ENCODE measurements at regions not wholly inside any gene's neighbourhood (a gene's known extent, or its start where the extent isn't known, plus 50 kb on each side); places are given as distances from the start of the nearest gene placed in this dataset.
"Not testable (repeated sequence)": the region's sequence is repeated elsewhere in the genome, so short reads cannot be mapped to it uniquely, and the experiment has no call there.

DNA sequence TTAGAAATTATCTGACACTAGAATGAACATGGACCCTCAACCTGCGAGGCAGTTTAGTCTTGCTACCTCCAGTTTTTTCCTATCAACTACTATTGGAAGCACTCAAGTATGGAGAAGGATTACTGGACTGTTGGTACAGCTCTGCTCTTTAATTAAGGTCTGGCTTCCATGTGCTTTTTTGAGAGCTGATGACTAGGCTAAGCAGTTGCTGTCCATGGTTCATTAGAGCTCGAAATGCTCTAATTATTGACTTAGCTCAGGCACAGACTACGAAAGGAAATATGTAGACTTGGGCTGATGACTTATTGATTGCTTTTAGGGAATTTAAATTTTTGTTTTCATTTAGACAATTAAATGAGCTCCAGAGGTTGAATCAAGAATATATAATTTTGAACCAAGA, 1281.6 kb downstream of the HACE1 start:
- DNase-seq (ENCODE audit: low spot score) = no peak

DNA sequence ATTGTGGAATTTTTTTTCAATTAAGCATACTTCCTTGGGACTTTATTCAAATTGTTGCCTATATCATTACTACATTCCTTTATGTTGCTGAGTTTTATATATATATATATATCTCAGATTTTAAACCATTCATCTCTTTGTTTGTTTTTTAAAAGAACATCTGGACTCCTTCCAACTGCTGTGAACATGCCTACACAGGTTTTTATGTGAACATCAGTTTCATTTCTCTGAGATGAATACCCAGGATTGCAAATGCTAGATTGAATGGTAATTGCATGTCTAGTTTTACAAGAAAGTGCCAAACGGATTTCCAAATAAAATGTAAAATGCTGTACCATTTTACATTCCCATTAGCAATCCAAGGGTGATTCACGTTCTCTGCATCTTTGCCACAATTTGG, 1289.3 kb downstream of the HACE1 start:
- DNase-seq (ENCODE audit: low spot score) = no peak

DNA sequence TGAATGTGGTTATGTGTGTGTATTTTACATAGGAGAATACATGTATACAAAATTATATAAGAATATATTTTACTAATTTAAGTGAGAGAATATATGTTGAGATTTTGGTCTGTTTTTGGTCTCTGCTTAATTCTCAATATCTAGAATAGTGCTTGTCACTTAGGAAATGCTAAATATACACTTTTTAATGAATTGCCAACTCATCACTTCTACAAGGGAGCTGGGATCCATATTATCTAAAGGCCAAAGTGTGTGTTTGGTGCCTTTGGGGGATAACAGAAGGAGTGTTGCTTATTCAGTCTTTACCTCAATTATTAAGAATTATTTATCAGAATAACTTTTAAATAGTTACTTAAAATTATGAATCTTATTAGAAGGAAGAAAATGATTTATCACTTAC, 1304.8 kb downstream of the HACE1 start:
- DNase-seq (ENCODE audit: low spot score) = no peak

DNA sequence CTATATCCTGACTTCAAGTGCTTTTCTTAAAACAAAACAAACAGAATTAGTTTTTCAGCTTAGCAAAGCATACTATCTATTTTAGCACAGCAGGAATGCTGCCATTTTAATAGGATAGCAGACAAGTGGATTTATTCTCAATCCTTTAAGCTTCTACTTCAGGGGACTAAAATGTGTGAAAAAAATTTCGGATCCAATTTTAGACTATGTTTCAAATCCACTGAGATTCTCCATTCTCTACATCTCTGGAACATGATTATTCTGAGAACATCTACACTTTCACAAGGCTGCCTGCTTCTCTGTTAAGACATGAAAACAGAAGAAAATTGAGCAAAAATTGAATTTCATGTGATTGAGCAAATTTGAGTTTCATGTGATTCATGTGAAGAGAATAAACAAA, 1321.3 kb downstream of the HACE1 start:
- no peak for DNase-seq (ENCODE audit: low spot score)

DNA sequence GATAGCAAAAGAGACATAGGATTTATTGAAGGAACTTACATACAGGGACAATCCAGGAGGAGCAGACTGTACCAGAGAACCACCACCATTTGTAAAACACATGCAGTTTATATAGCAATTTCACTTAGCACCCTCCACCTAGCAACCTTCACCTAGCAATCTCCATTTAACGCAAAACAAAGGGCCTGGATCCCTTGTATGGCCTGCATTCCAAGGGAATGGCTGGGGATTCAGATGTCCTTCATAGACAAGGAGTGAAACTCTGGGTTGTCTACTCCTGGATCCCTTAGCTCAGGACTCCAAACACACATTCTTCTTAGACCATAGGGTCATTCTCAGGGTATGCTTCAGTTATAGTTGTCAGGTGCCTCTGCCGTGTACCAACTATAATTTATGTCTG, 1324.9 kb downstream of the HACE1 start:
- DNase-seq (ENCODE audit: low spot score) = no peak

DNA sequence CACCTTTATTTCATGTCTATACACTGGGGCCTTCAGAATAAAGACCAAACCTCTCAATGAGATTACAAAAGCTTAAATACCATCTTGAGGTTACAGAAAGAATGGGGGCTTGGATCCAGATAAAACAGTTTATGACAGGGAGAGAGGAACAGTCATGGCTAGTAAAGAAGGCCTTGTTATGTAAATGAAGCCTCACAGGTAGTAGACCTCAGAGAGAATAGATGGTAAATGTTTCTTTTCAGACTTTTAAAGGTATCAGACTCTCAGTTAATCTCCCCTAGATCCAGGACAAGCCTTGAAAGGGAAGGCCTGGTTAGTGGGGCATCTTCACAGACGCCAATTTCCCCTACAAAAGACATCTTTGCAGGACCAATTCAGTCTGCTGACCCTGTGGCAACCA, 1325.6 kb downstream of the HACE1 start:
- no peak for DNase-seq (ENCODE audit: low spot score)

DNA sequence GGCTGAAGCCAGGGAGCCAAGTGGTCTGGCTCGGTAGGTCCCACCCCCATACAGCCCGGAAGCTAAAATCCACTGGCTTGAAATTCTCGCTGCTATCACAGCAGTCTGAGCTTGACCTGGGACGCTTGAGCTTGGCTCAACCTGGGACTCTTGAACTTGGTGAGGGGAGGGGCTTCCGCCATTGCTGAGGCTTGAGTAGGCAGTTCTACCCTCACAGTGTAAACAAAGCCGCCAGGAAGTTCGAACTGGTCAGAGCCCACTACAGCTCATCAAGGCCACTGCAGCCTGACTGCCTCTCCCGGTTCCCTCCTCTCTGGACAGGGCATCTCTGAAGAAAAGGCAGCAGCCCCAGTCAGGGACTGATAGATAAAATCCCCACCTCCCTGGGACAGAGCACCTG, 1337.7 kb downstream of the HACE1 start:
- no peak for DNase-seq (ENCODE audit: low spot score)

DNA sequence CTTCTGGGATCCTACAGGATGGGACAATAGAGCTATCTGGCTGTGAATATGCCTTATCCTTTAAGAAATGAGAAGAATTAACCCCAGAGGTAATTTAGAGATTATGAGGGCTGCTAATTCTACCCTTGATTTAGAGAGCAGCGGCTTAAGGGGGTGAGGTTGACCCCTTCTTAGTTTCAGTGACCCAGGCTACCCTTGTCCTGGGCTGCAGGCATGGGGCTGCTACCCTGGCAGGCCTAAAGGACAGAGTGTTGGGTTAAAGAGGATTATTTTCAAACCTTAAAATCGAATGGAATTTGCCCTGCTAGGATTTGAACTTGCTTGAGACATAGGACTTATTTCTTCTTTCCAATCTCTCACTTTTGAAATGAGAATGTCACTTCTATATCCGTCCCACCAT, 1343.4 kb downstream of the HACE1 start:
- DNase-seq (ENCODE audit: low spot score) = no peak

DNA sequence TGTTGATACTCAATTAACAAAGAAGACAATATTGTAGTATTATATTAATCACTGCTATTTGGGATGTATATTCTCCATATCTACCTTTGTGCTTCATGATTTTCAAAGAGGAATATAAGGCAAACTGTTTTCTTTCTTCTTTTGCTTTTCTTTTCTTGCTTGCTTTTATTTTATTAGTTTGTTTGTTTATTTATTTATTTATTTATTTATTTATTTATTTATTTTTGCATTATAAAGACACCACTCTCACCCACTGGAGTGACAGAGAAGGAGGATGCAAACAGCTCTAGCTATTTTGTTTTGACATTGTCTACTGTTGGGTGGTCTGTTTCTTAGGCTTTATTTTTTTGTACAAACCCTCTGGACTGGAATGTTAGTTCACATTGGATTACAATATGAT, 1352.7 kb downstream of the HACE1 start:
- no peak for DNase-seq (ENCODE audit: low spot score)

DNA sequence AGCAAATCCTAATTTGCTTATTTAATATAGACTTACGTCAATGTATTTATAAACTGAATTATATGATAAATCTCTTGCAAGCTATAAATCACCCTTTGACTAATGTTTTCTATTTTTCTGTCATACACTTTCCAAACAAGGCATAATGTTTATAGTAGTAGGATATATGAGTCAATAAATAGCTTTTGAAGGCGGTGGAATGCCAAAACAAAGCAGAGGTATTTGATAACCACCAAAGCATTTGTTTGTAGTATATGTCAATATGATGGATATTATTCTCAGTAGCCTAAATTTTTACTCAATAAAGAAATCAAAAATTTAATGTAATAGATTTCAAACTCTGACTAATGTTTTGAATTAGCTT, 1354.6 kb downstream of the HACE1 start:
- DNase-seq (ENCODE audit: low spot score) = no peak

DNA sequence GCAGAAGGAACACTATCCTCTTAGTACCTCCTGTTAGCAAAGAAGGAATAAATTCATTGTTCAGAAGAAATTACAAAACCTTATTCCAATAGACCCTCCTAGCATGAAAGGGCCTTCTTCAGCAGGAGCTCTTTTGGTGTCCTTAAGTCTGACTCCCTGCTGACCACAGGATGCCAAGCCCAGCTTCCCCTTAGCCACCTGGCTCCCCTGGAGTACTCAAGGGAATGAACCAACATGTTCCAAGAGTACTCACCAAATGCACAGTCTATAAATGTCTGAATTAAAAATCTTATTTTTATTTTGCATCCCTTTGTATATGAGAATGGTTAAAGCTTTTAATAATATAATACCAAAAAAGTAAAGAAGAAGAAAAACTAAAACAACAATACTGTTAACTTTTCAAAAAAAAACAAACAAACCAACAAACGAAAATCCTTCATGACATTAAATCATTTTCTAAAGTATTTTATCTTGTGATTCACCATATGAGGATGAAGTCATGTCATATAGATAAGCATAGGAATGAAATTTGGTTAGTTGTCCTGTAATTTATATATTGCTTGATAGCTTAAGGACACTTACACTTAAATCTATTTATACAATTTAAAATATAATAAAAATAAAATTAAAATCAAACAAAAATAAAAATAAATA, 1355.1 kb downstream of the HACE1 start:
- DNase-seq (ENCODE audit: low spot score) = no peak

DNA sequence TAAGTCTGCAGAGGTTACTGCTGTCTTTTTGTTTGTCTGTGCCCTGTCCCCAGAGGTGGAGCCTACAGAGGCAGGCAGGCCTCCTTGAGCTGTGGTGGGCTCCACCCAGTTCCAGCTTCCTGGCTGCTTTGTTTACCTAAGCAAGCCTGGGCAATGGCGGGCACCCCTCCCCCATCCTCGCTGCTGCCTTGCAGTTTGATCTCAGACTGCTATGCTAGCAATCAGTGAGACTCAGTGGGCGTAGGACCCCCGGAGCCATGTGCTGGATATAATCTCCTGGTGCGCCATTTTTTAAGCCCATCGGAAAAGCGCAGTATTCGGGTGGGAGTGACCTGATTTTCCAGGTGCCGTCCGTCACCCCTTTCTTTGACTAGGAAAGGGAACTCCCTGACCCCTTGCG, 1363.1 kb downstream of the HACE1 start:
- DNase-seq (ENCODE audit: low spot score) = not testable (repeated sequence)

DNA sequence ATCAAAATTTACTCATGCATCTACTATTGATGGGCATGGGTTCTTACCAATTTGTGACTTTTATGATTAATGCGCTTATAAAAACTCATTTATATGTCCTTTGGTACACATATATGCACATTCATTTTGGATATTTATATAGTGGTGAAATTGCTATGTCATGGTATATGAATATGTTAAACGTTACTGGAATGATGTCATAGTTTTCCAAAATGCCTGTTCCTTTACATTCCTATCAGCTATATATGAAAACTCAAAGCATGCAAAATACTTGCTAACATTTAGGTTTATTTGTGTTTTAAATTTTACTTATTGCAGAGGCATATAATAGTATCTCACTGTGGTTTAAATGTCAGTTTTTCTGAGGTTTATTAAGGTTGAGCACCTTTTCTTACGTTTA, 1403.1 kb downstream of the HACE1 start:
- no peak for DNase-seq (ENCODE audit: low spot score)

DNA sequence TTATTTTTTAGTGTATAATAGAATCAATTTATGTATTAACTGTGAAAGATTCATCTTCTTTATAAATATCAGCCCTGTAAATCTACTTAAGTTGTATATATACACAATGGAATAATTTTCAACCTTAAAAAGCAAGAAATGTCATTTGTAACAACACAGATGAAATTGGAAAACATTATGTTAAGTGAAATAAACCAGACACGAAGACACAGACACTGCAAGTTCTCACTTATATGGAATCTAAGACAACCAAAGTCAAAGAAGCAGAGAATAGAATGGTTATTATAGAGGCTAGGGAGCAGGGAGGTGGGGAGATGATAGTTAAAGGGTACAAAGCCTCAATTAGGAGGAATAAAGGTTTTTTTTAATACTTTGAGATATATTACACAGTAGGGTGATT, 1404.4 kb downstream of the HACE1 start:
- DNase-seq (ENCODE audit: low spot score) = no peak

DNA sequence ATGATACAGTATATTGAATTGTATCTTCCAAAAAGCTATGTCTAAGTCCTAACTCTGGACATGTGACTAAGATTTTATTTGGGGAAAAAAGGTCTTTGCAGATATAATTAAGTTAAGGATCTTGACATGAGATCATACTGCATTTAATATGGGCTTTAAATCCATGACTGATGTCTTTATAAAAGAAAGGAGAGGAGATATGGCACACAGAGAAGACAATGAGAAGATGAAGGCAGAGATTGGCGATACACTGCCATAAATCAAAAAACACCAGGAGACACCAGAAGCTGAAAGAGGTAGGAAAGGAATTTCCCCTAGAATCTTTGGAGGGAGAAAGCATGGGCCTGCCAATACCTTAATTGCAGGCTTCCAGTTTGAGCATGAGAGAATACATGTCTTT, 1450.2 kb downstream of the HACE1 start:
- DNase-seq (ENCODE audit: low spot score) = no peak

DNA sequence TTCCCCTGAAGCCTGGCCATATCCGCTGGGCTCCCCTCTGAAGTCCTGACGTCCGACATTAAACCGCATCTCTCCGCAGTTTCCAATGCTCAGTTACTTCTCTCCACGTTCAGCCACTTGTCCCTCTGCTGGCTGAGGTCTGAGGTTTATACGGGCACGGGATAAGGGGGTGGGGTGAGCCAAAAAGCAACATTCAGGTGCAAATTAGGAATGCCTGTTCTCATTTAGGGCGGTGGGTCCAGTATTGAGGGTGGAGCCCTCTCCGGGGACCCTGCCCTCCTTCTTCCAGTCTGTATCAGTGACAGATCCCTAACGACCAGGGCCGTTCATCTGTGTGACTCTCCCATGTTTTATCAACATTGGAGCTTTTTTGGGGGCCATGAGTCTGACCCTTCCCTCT, 1454.4 kb downstream of the HACE1 start:
- no peak for DNase-seq (ENCODE audit: low spot score)

DNA sequence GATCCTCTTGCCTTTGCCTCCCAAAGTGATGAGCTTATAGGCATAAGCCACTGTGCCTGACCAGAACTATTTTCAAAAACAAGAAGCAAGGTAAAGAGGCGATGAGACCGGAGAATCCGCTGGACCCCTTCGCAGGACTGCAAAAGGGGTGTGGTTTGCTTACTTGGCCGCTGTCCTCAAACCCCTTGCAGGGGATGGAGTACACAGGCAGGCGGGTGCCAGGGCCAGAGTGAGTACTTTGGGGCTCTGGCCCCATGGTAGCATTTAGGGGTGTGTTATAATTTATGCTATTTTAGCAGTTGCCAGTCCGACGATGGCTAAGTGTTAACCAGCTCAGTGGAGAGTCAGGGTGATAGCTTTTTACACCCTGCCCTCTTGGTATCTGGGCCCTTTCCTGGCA, 1454.9 kb downstream of the HACE1 start:
- no peak for DNase-seq (ENCODE audit: low spot score)

DNA sequence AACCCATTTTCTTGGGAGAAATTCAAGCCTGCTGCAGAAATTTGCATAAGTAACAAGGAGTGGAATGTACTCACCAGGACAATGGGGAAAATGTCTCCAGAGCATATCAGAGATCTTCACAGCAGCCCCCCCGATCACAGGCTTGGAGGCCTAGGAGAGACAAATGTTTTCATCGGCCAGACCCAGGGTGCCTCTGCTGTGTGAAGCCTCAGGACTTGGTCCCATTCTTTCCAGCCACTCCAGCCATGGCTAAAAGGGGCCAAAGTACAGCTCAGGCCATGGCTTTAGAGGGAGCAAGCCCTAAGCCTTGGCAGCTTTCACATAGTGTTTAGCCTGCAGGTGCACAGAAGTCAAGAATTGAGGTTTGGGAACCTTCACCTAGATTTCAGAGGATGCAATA, 1463.0 kb downstream of the HACE1 start:
- DNase-seq (ENCODE audit: low spot score) = no peak

DNA sequence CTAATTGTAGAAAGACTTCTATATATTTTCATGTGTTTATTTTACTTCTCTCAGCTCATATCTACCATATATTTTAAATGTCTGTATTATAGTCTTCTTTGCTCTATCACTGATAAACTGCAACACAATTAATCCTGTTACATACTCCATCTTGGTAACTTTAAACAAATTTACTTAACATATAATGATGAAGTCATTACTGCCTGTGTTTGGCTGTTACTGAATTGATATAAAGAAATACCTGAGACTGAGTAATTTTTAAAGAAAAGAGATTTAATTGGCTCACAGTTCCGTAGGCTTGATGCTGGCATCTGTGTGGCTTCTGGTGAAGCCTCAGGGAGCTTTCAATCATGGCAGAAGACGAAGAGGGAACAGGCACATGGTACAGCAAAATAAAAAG, 1480.4 kb downstream of the HACE1 start:
- no peak for DNase-seq (ENCODE audit: low spot score)

DNA sequence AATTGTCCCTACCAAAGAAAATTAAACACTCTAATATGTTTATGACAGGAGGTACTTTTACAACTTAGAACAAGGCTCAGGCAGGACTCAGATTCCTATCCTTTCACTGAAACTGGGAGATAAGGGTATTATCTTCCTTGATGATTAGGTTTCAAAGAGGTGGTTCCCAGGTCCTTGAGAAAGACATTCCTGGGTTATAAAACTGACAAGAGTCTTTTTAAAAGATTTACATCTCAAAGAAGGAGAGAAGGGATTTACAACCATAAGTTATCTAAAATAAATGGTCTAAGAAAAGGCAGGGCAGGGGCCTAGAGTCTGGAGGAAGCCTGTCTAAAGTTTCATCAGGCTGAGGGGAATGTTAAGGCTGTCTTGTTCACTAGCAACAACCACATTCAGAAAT, 1492.5 kb downstream of the HACE1 start:
- DNase-seq (ENCODE audit: low spot score) = no peak

DNA sequence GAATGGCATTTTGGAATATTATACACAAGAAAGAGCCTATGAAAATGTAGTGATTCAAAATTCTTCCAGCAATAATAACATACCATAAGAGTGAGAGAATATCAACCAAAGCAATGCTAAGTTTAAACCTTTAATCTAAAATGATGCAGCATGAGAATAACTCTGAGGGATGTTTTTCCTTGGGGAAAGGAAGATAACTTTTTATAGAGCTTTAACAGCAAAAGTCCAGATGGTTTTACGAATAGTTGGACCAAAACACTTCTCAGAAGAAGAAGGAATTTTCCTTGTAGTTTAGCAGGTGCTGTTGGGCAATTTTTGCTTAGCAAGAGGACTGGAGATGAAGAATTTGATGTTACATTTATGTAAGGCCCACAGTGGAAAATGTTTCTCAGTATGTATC, 1503.2 kb downstream of the HACE1 start:
- no peak for DNase-seq (ENCODE audit: low spot score)

DNA sequence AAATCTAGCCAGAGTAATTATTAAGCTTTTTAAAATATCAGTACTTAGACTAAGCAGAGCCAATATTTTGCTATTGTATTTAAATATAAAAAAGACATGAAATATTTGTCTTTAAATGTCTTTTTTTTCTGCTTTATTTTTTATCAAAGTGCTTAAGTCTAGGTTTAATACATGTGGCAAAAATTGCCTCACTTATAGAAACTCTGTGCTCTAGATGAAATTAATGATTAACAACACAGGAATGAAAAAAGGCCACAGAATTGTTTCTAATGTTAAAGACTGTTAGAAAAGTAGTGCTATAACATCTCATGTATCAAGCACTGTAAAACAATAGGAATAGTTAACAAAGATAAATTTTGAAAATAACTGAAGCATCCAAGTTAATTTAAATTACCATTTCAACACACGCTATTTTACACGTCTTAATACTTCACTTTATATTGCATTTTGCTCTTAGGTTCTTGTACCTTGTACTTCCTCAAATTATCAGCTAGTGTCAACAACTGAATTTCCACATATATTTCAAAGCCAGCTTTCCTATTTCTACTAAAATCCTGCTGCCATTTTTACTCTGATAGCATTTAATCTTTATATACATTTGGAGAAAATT, 1515.1 kb downstream of the HACE1 start:
- no peak for DNase-seq (ENCODE audit: low spot score)

DNA sequence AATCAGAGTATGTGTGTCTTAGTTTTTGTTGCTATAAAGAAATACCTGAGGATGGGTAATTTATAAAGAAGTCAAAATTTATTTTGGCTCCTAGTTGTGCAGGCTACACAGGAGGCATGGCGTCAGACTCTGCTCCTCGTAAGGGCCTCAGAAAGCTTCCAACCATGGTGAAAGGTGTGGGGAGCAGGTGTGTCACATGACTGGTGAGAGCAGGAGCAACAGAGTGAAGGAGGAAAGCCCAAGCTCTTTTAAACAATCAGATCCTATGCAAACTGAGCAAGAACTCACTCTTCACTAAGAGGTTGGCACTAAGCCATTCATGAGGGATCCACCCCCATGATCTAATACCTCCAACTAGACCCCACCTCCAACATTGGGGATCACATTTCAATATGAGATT, 1524.3 kb downstream of the HACE1 start:
- no peak for DNase-seq (ENCODE audit: low spot score)
